ENCODE measurements at regions not wholly inside any gene's neighbourhood (a gene's known extent, or its start where the extent isn't known, plus 50 kb on each side); places are given as distances from the start of the nearest gene placed in this dataset.
A peak's percentile ranks its signal among the peaks of the same experiment; 100 is the strongest.

DNA sequence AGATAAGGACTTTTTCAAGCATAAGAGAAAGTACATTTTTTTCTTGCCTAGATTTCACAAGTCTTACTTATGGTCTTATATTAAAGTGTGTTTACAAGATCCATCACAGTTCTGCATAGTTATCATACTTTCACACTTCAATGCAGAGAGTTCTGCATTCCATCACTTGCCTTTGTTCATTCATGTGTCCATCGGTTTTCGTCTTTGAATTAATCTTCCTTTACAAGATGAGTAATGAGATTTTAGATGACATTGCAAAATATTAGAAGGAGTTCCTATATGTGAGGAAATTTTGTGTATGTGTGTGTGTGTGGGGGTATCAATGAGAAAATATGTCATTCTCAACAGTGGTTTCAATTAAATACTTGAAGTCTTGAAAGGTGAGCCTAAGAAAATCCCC, 98.1 kb upstream of the GUCY1A2 start:
- Histone ChIP-seq H3K4me1 (ENCODE audit: insufficient read depth, low read length, severe bottlenecking) (no peaks in the 10 kb centered on the region), H3K4me2 (ENCODE audit: low read length) (no peak overlapping the region), H3K9me3 (ENCODE audit: low read length) (no peaks in the 10 kb centered on the region), H3K4me3 (ENCODE audit: low read depth, low read length, poor library complexity, severe bottlenecking) (no peak overlapping the region), H3K36me3 (ENCODE audit: insufficient read depth, low read length) (no peaks in the 10 kb centered on the region), H2AFZ (ENCODE audit: low read length) (no peak overlapping the region), H3K79me2 (ENCODE audit: insufficient read depth, low read length) (no peaks in the 10 kb centered on the region), H3K9me2 (ENCODE audit: low read depth, low read length) (no peaks in the 10 kb centered on the region), H4K20me1 (ENCODE audit: insufficient read depth, low read length) (no peaks in the 10 kb centered on the region), H3F3A (ENCODE audit: insufficient read depth, low read length) (no peaks in the 10 kb centered on the region; the same call in 1 of the 2 replicates), H3K27me3 (ENCODE audit: insufficient read depth, low read length) (no peaks in the 10 kb centered on the region), H3K9ac (ENCODE audit: low read length) (no peak overlapping the region), H3K27ac (ENCODE audit: low read depth, low read length, poor library complexity, severe bottlenecking) (no peak overlapping the region)
- TF ChIP-seq EZH2 (IDR thresholded peaks at IDR 0.05; ENCODE audit: borderline replicate concordance, low read length), result no peak
- TF ChIP-seq, protein P1, sequence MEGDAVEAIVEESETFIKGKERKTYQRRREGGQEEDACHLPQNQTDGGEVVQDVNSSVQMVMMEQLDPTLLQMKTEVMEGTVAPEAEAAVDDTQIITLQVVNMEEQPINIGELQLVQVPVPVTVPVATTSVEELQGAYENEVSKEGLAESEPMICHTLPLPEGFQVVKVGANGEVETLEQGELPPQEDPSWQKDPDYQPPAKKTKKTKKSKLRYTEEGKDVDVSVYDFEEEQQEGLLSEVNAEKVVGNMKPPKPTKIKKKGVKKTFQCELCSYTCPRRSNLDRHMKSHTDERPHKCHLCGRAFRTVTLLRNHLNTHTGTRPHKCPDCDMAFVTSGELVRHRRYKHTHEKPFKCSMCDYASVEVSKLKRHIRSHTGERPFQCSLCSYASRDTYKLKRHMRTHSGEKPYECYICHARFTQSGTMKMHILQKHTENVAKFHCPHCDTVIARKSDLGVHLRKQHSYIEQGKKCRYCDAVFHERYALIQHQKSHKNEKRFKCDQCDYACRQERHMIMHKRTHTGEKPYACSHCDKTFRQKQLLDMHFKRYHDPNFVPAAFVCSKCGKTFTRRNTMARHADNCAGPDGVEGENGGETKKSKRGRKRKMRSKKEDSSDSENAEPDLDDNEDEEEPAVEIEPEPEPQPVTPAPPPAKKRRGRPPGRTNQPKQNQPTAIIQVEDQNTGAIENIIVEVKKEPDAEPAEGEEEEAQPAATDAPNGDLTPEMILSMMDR (IDR thresholded peaks at IDR 0.05; ENCODE audit: low read length), result no peak

DNA sequence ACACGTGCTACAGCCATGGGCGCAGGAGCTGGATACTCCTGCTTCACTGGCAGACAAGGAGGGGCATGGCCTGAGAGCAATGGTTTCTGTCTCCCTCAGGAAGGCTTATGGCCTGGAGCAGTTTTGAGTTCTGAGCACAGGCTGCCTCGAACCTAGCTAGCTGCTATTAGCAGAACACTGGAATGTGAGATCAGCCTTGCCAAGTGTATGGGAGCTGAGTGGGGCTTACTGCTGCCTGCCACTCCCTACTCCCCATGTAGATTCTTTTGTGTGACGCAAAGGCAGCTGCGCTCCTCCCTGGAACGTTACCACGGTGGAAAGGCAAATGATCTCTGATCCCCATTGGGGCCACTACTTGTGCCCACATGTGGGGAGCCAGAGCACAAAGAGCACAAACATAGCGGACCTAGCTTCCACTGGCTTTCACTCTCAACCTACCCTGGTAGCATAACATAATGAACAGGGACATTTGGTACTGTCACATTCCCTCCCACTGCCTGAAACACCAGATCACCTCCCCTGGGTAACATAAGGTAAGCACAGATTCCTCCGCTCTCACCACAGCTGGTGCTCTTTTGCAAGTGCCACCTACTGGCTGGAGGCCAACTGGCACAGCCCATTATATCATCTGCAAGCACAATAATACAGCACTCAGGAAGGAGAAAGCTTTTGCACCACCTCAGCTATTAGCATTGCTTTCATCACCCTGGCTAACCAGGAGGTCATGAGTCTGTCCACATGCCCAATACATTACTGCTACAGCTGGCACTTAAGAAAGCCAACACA, 84.6 kb upstream of the GUCY1A2 start:
- Histone ChIP-seq H3K79me2 (ENCODE audit: insufficient read depth, low read length) (no peaks in the 10 kb centered on the region), H3K9ac (ENCODE audit: low read length) (no peak overlapping the region), H3K9me2 (ENCODE audit: low read depth, low read length) (no peaks in the 10 kb centered on the region), H3K4me2 (ENCODE audit: low read length) (peak overlapping the region; percentile 16; the same call in 1 of the 2 replicates), H3K36me3 (ENCODE audit: insufficient read depth, low read length) (no peaks in the 10 kb centered on the region), H3K27me3 (ENCODE audit: insufficient read depth, low read length) (no peaks in the 10 kb centered on the region), H3K9me3 (ENCODE audit: low read length) (no peaks in the 10 kb centered on the region), H3K4me1 (ENCODE audit: insufficient read depth, low read length, severe bottlenecking) (no peaks in the 10 kb centered on the region), H3K27ac (ENCODE audit: low read depth, low read length, poor library complexity, severe bottlenecking) (no peak overlapping the region), H3F3A (ENCODE audit: insufficient read depth, low read length) (no peaks in the 10 kb centered on the region), H2AFZ (ENCODE audit: low read length) (no peak overlapping the region), H3K4me3 (ENCODE audit: low read depth, low read length, poor library complexity, severe bottlenecking) (no peak overlapping the region), H4K20me1 (ENCODE audit: insufficient read depth, low read length) (no peaks in the 10 kb centered on the region)
- no peak for TF ChIP-seq EZH2 (IDR thresholded peaks at IDR 0.05; ENCODE audit: borderline replicate concordance, low read length)
- TF ChIP-seq, protein P1 (IDR thresholded peaks at IDR 0.05; ENCODE audit: low read length), result peak; percentile 35

DNA sequence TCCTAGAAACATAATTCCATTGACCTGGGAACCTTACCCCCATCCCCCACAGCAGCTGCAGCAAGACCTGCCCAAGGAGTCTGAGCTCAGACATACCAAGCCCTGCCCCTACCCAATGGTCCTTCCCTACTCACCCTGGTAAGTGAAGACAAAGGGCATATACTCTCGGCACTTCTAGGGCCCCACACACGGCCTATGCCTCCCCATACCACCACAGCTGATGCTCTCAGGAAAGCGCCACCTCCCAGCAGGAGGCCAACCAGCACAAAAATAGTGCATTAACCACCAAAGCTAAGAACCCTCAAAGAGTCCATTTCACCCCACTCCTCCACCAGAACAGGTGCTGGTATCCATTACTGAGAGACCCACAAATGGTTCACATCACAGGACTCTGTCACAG, 74.4 kb upstream of the GUCY1A2 start:
- no peak overlapping the region for H3K9ac ChIP-seq (ENCODE audit: low read length)
- H3K9me3 ChIP-seq (ENCODE audit: low read length), result no peaks in the 10 kb centered on the region
- H3K4me2 ChIP-seq (ENCODE audit: low read length), result no peak overlapping the region
- H3F3A ChIP-seq (ENCODE audit: insufficient read depth, low read length), result no peaks in the 10 kb centered on the region
- H3K27ac ChIP-seq (ENCODE audit: low read depth, low read length, poor library complexity, severe bottlenecking), result no peak overlapping the region
- H2AFZ ChIP-seq (ENCODE audit: low read length), result no peak overlapping the region
- H3K9me2 ChIP-seq (ENCODE audit: low read depth, low read length), result no peaks in the 10 kb centered on the region
- TF ChIP-seq, protein P1 (IDR thresholded peaks at IDR 0.05; ENCODE audit: low read length), result no peak
- no peaks in the 10 kb centered on the region for H3K27me3 ChIP-seq (ENCODE audit: insufficient read depth, low read length)
- no peaks in the 10 kb centered on the region for H3K4me1 ChIP-seq (ENCODE audit: insufficient read depth, low read length, severe bottlenecking)
- H4K20me1 ChIP-seq (ENCODE audit: insufficient read depth, low read length), result no peaks in the 10 kb centered on the region
- H3K36me3 ChIP-seq (ENCODE audit: insufficient read depth, low read length), result no peaks in the 10 kb centered on the region
- H3K79me2 ChIP-seq (ENCODE audit: insufficient read depth, low read length), result no peaks in the 10 kb centered on the region
- no peak overlapping the region for H3K4me3 ChIP-seq (ENCODE audit: low read depth, low read length, poor library complexity, severe bottlenecking)
